Panc1 (cell line): ENCODE measurements at regions not wholly inside any gene's neighbourhood (a gene's known extent, or its start where the extent isn't known, plus 50 kb on each side); places are given as distances from the start of the nearest gene placed in this dataset.

Source experiments
- ATAC-seq: fragments of 200-7000 bp; cut with Tn5 transposase; 2 replicates; pipeline ENCODE4 v1.9.1; 2020; ENCODE audit warnings: mild to moderate bottlenecking, moderate library complexity
- BruUV-seq: library from RNA; stranded (reverse); fragments of 400-500 nt; replicated peaks from 2 replicates; lab custom pipeline; 2021; lab: Mats Ljungman, UMichigan
- CTCF ChIA-PET: fragments of 300-600 bp; sonication (Branson Sonifier 250); formaldehyde crosslinking; loops from one replicate; lab custom pipeline; 2022; ENCODE audit warnings: antibody characterized with exemption; lab: Charles Lee
- POLR2A ChIA-PET: fragments of 300-600 bp; sonication (Branson Sonifier 250); formaldehyde crosslinking; loops from one replicate; lab custom pipeline; 2022; ENCODE audit warnings: antibody characterized with exemption; lab: Charles Lee
- DNase-seq: peaks from one replicate; pipeline ENCODE4 v3.0.0-alpha.2; 2010; ENCODE audit warnings: low read depth, low spot score
- H3K27ac ChIP-seq: 2 replicates; pipeline ENCODE4 v1.5.1; 2011; ENCODE audit warnings: mild to moderate bottlenecking, low read length, inconsistent platforms
- H3K27me3 ChIP-seq: fragments of 200-500 bp; sonication (Bioruptor generic); 2 replicates; pipeline ENCODE4 v1.6.0; 2014; ENCODE audit warnings: low read length, inconsistent platforms; ENCODE audit not compliant: control insufficient read depth, insufficient read depth
- H3K36me3 ChIP-seq: fragments of 200-500 bp; sonication (Bioruptor generic); 2 replicates; pipeline ENCODE4 v1.5.1; 2014; ENCODE audit warnings: inconsistent platforms, mild to moderate bottlenecking, low read length, moderate library complexity; ENCODE audit not compliant: control insufficient read depth, insufficient read depth
- H3K4me1 ChIP-seq: 2 replicates; pipeline ENCODE4 v1.5.1; 2011; ENCODE audit warnings: inconsistent platforms, mild to moderate bottlenecking, low read length, moderate library complexity; ENCODE audit not compliant: control insufficient read depth, insufficient read depth
- H3K4me3 ChIP-seq, 2 experiments: 2 replicates each; pipeline ENCODE4 v1.5.1; 2011 to 2012; ENCODE audit warnings: low read depth in 2 of 2, low read length in 2 of 2, mild to moderate bottlenecking in 2 of 2, inconsistent platforms in 1 of 2, moderate library complexity in 1 of 2
- H3K9me3 ChIP-seq: fragments of 200-500 bp; sonication (Bioruptor generic); 2 replicates; pipeline ENCODE4 v1.5.1; 2014; ENCODE audit warnings: low read depth, mild to moderate bottlenecking, inconsistent platforms, low read length, moderate library complexity; ENCODE audit not compliant: control insufficient read depth, insufficient read depth
- POLR2AphosphoS5 ChIP-seq: IDR thresholded peaks from 2 replicates; pipeline ENCODE4 v1.6.1; 2012; ENCODE audit warnings: mild to moderate bottlenecking, low read depth, low read length, moderate library complexity
- REST ChIP-seq, 2 experiments: IDR thresholded peaks; 2 replicates each; pipeline ENCODE4 v1.6.1; 2011 to 2012; ENCODE audit warnings: low read depth in 2 of 2, control low read depth in 1 of 2, low read length in 1 of 2, mild to moderate bottlenecking in 1 of 2, moderate library complexity in 1 of 2; ENCODE audit not compliant: insufficient read depth in 1 of 2
- SIN3A ChIP-seq: IDR thresholded peaks from 2 replicates; pipeline ENCODE4 v1.6.1; 2012; ENCODE audit warnings: low read depth, mild to moderate bottlenecking, low read length, moderate library complexity, borderline replicate concordance; ENCODE audit not compliant: insufficient read depth
- TCF7L2 ChIP-seq: IDR thresholded peaks from 2 replicates; pipeline ENCODE4 v1.6.1; 2011; ENCODE audit warnings: mild to moderate bottlenecking, low read depth, low read length, inconsistent platforms
- in situ Hi-C: cut with HindIII; loops from 2 replicates; pipeline ENCODE4 v1.10.0; 2016; ENCODE audit warnings: low sequenced_read_pairs, low pct_unique_long_range_greater_than_20kb
- intact Hi-C: fragments of 100-400 bp; cut with micrococcal nuclease; formaldehyde crosslinking; loops from one replicate; pipeline ENCODE4 v1.10.0; 2022; ENCODE audit not compliant: unreplicated experiment
- TF ChIP-seq, protein P1 (sequence below): fragments of 450-650 bp; IDR thresholded peaks from 2 replicates; pipeline ENCODE4 v1.5.1; 2017; ENCODE audit warnings: mild to moderate bottlenecking

DNA sequence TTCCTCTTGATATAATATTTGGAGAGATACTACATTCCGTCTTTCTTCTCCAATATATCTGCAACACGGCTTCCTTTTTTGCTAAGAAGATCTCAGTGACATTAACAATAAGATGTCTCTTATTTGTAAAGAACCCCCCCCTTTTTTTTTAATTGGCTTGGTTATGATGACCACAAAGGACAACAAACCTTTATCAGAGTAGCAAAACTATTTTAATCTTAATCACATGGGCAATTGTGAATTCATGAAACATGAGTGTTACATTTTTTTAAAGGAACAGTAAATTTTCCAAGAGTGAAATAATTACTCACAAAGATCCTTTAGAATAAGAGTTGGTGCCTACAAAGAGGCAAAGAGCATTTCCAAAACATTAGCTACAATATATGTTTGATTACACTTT, 554.1 kb downstream of the MAT2B start:
- Histone ChIP-seq H3K36me3 (no peaks in the 10 kb centered on the region), H3K27ac (no peak overlapping the region), H3K27me3 (no peaks in the 10 kb centered on the region), H3K4me1 (no peaks in the 10 kb centered on the region), H3K9me3 (no peaks in the 10 kb centered on the region), H3K4me3 (no peak overlapping the region)
- BruUV-seq: no TSS peak
- in situ Hi-C loops: no loop called here
- CTCF ChIA-PET: no interaction called here
- TF ChIP-seq TCF7L2: no peak
- no peak for TF ChIP-seq SIN3A
- no peak for TF ChIP-seq POLR2AphosphoS5
- TF ChIP-seq REST (IDR thresholded peaks at IDR 0.05; ENCODE audit: insufficient read depth in 1 of 2, low read depth in 2 of 2, low read length in 1 of 2): no peak
- TF ChIP-seq, protein P1, sequence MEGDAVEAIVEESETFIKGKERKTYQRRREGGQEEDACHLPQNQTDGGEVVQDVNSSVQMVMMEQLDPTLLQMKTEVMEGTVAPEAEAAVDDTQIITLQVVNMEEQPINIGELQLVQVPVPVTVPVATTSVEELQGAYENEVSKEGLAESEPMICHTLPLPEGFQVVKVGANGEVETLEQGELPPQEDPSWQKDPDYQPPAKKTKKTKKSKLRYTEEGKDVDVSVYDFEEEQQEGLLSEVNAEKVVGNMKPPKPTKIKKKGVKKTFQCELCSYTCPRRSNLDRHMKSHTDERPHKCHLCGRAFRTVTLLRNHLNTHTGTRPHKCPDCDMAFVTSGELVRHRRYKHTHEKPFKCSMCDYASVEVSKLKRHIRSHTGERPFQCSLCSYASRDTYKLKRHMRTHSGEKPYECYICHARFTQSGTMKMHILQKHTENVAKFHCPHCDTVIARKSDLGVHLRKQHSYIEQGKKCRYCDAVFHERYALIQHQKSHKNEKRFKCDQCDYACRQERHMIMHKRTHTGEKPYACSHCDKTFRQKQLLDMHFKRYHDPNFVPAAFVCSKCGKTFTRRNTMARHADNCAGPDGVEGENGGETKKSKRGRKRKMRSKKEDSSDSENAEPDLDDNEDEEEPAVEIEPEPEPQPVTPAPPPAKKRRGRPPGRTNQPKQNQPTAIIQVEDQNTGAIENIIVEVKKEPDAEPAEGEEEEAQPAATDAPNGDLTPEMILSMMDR: no peak
- POLR2A ChIA-PET: no interaction called here
- DNase-seq (no peak), ATAC-seq (no peak)
- intact Hi-C loops: no loop called here

DNA sequence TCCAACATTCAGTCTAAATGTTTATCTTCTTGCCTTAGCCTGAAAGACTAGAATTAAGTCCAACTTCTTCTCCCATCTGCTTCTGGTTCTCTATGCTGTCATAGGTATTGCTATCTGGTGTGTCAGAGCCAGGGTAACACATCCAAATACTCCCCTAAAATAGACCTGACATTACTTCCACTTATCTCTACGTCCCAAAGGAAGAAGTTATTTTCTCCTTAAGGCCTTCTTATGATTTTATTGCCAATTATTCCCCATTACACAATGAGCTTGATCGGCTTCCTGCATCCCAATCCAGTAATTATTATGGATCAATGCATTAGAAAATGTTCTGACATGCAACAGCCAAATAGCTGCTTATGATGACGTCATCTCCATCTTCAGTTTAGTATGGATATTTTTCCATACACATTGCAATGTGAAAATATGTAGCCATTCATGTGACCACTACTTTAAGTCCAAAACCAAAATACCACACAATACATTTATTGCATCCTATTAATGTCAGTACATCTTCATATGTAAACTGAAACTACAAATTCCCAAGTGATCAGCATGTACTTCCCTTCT, 555.5 kb downstream of the MAT2B start:
- Histone ChIP-seq H3K4me1 (no peaks in the 10 kb centered on the region), H3K27ac (no peak overlapping the region), H3K4me3 (no peak overlapping the region), H3K9me3 (no peaks in the 10 kb centered on the region), H3K27me3 (no peaks in the 10 kb centered on the region), H3K36me3 (no peaks in the 10 kb centered on the region)
- intact Hi-C loops: no loop called here
- ChIA-PET CTCF (no interaction called here), POLR2A (no interaction called here)
- no peak for DNase-seq
- no peak for ATAC-seq
- in situ Hi-C loops: no loop called here
- TF ChIP-seq SIN3A (no peak), REST (IDR thresholded peaks at IDR 0.05; ENCODE audit: insufficient read depth in 1 of 2, low read depth in 2 of 2, low read length in 1 of 2) (no peak), TCF7L2 (no peak), POLR2AphosphoS5 (no peak)
- TF ChIP-seq, protein P1: no peak
- BruUV-seq: no TSS peak
